ENCODE measurements at regions not wholly inside any gene's neighbourhood (a gene's known extent, or its start where the extent isn't known, plus 50 kb on each side); places are given as distances from the start of the nearest gene placed in this dataset.

- FAIRE-seq = no peak
- DNase-seq (ENCODE audit: low spot score in 2 of 2) = no peak
Measured at GRCh38 chr9:16153221-16153620, 600.4 kb downstream of the CCDC171 start.

DNA sequence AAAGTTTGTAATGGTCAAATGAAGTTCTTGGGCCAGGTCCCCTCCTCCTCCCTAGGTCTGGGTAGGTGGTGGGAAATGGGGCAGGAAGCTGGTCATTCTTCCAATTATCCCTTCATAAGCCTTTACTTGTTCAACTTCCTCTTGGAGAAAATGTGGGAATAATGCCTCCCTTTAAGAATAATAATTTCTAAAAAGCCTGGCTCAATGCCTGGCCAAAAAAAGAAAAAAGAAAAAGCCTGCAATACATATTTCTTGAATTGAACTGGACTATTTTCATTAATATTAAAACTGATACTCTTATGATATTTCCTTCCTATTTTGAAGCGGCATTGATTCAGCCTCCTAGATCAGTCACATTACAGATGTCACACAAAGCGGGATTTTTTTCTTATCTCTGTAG is 600.9 kb downstream of the CCDC171 start:
- FAIRE-seq = no peak
- no peak for DNase-seq (ENCODE audit: low spot score in 2 of 2)

DNA sequence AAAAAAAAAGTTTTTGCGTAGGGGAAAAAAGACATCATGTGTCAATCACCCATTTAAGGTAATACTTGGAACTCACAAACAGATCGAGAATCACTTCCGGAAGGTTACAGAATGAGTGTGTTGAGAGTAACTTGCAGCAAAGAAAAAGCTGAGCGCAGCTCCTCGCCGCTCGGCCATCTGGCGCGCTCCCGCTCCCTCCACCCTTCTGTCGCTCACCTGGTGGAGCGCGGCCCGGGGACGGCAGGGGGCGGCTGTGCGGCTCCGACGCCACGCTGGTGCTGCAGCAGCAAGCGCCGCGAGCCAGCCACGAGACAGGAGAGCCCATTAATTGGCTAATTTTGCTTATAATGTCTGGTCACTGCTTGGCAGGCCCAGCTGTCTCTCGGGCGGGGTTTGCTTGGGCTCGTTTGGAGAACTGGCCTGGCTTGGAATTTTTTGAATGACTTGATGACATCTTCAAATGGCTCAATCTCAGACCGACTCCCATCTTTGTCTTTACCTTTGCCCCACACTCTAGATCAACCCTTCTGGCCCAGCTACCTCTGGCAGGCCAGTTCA is 601.8 kb downstream of the CCDC171 start:
- no peak for FAIRE-seq
- peak in 1 of 2 donors; percentile 28 for DNase-seq (ENCODE audit: low spot score in 2 of 2)

DNA sequence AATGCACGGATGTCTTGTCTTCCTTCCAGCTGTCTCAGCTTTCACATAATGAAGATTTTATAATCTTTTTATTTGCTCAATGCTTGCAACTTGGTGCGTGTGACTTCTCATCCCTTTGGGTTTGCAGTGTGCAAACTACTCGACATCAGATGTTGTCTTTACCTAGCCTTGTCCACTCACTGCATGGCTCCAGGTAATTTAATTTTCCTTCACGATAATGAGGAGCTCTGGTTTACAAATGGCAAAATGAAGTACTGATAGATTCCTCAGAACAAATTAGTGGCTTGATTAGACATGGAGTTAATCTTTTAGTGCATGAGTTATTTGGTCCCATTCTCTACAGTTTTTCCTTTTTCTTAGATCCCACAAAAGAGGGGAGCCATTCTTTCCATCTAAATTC is 603.0 kb downstream of the CCDC171 start:
- DNase-seq (ENCODE audit: low spot score in 2 of 2) (no peak), FAIRE-seq (no peak)

DNA sequence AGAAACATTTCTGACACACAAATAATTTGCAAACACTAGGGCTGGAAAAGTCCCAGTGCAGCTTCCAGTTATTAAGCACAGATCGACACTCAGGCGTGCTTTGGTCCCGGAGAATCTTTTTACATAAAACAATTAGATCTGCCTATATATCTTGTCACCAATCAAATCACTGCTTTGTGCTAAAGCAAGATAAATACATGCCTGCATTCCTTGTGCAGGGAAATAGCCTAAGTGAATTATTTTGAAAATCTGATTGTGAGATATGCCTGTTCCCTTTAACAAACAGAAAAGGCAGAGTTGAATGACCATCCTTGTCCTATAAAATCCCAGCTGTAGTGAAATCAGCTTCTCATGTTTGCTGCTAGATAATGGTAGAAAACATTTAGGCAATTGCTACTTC is 604.4 kb downstream of the CCDC171 start:
- DNase-seq (ENCODE audit: low spot score in 2 of 2) = no peak
- no peak for FAIRE-seq

DNA sequence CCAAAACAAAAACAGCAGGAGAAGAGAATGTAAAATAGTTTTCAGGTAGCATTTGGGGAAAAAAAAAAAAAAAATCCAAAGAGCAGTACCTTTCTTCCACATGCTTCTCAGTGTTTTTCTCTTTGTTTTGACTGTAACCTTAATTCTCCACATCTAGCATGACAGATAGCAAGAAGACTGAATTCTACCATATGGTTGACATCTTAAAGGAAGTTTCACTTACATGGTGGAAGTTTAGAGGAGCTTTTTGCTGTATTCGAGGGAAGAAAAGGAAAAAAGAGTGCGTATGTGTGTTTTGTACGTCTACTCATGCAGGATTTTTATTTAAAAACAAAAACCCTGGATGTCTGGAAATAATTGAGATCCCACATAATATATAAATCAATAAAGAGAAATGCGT is 604.8 kb downstream of the CCDC171 start:
- FAIRE-seq (no peak), DNase-seq (ENCODE audit: low spot score in 2 of 2) (no peak)

- FAIRE-seq (no peak), DNase-seq (ENCODE audit: low spot score in 2 of 2) (no peak)
Measured at GRCh38 chr9:16158093-16158492, 605.2 kb downstream of the CCDC171 start.

DNA sequence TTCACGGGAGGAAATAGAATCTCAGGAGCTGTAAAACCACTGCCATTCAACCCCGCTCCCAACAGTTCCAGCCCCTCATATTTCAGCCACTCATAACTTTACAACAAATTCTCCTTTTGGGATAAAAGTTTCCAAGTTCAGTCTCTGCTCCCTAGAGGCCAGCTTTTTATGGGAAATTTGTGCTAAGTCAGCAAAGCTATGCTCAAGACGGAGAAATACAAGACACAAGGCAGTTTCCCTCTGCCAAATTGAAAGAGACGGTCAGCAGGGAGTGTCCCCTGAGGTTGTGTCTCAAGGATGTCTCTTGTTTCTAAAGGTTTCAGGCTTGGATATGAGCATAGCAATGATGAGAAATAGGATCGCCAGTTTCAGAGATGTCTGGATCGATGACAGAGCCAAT is 608.6 kb downstream of the CCDC171 start:
- DNase-seq (ENCODE audit: low spot score in 2 of 2) (no peak), FAIRE-seq (no peak)

DNA sequence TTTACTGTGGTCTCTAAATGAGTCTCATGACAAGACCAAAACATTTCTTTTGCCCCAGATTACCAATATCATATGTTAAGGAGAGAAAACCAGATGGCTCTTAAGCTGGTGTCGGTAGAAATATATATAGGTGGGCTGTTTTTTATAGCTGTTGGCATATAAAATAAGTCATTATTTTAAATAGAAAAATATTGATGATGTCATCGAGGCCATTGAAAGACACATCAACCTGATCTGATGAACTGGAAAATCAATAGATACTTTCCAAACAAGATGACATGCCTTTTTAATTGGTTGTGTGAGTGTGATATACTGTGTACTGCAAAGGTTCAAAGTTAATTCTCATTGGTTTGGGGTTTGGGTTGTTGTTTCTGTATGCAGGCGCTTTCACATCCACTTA is 617.3 kb downstream of the CCDC171 start:
- DNase-seq (ENCODE audit: low spot score in 2 of 2) (no peak), FAIRE-seq (no peak)

GRCh38 chr9:16171911-16172310 is 619.1 kb downstream of the CCDC171 start:
- no peak for DNase-seq (ENCODE audit: low spot score in 2 of 2)
- FAIRE-seq = no peak

GRCh38 chr9:16172796-16173195 is 620.0 kb downstream of the CCDC171 start:
- DNase-seq (ENCODE audit: low spot score in 2 of 2) = no peak

DNA sequence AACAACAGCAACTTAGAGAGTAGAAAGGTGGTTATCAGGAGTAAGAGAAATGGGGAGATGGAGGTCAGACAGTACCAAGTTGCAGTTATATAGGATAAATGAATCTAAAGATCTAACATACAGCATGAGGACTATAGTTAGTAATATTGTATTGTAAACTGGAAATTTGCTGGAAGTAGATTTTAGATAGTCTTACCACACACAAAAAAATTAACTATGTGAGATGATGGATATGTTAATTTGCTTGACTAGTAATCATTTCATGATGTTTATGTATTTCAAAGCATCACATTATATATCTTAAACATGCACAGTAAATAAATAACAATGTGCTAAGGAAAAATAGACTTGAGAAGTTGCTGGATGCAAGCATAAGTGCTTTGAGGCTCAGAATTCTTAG is 622.1 kb downstream of the CCDC171 start:
- DNase-seq (ENCODE audit: low spot score in 2 of 2) (no peak), FAIRE-seq (no peak)

More at GRCh38 chr9:16172796-16173195, 620.0 kb downstream of the CCDC171 start:
- FAIRE-seq = no peak

DNA sequence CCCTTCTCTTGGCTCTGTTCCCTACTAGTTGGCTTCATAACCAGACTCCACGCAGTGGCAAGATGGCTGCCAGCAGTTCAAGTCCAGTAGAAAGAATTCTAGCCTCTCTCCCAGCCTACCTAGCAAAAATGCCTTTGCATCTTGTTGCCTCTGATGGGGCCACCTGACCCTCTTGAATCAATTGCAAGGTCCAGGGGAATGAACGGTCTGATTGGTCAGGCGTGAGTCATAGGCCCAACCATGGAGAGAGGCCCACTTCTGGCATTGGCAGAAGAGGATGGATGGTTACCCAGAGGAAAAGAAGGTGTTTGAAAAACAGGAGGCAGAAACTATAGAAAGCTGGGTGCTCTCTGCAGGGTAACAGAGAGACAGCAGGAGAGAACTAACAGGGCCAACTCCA is 622.6 kb downstream of the CCDC171 start:
- no peak for DNase-seq (ENCODE audit: low spot score in 2 of 2)
- FAIRE-seq = no peak

DNA sequence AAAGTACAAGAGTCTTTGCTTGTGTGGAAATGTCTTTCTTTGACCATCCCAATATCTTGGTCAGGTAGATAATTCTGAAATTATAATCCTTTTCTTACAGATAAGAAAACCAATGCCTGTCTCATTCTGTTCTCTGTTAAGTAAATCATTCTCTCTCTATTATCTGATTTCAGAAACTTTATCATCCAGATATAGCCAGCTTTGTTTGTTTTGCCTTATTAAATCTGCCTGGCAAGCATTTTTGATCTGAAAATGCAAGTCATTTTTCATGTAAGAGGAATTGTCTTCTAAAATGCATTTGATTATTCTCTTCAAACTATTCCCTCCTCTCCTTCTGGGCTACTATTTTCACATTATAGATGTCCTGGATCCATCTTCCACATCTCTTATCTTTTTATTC is 625.5 kb downstream of the CCDC171 start:
- FAIRE-seq (no peak), DNase-seq (ENCODE audit: low spot score in 2 of 2) (no peak)

DNA sequence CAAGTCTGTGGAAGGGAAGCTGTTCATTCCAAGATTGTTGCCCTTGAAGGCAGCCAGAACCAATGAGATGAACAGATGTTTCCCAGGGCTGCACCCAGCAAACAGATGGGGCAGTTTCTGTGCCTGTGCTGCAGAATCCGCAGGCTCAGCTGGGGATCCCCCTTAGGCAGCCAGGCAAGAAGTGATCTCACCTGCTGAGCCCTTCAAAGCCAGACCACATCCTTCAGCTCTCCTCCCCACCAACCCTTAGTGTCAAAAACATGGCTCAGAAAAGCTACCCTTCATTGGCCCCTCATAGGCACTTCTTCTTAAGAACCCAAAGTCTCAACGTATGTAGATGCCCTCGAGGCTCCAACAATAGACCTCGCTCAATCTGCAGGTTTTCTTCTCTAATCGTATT is 626.7 kb downstream of the CCDC171 start:
- FAIRE-seq (no peak), DNase-seq (ENCODE audit: low spot score in 2 of 2) (no peak)

- no peak for FAIRE-seq
- no peak for DNase-seq (ENCODE audit: low spot score in 2 of 2)
Measured at GRCh38 chr9:16180091-16180490, 627.2 kb downstream of the CCDC171 start.

- DNase-seq (ENCODE audit: low spot score in 2 of 2) = no peak
- FAIRE-seq = no peak
Measured at GRCh38 chr9:16180546-16180945, 627.7 kb downstream of the CCDC171 start.

DNA sequence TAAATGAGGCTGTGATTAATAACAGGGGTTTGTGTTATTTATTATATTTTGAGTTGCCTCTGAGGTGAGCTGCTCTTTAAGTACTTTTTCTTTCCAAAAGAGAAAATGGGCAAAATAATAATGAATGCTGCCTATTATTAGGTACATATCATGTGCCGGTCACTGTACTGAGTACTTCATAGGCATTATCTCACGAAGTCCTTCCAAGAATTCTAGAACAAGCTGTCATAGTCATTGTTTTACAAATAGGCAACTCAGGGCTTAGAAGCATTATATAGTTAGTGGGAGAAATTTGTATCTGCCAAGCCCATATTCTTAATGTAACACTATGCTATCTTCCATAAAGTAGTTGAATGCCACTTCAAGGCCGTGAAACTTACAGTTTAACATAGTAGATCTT is 628.7 kb downstream of the CCDC171 start:
- DNase-seq (ENCODE audit: low spot score in 2 of 2) (no peak), FAIRE-seq (no peak)

GRCh38 chr9:16182784-16183183 is 629.9 kb downstream of the CCDC171 start:
- FAIRE-seq = no peak
- no peak for DNase-seq (ENCODE audit: low spot score in 2 of 2)

DNA sequence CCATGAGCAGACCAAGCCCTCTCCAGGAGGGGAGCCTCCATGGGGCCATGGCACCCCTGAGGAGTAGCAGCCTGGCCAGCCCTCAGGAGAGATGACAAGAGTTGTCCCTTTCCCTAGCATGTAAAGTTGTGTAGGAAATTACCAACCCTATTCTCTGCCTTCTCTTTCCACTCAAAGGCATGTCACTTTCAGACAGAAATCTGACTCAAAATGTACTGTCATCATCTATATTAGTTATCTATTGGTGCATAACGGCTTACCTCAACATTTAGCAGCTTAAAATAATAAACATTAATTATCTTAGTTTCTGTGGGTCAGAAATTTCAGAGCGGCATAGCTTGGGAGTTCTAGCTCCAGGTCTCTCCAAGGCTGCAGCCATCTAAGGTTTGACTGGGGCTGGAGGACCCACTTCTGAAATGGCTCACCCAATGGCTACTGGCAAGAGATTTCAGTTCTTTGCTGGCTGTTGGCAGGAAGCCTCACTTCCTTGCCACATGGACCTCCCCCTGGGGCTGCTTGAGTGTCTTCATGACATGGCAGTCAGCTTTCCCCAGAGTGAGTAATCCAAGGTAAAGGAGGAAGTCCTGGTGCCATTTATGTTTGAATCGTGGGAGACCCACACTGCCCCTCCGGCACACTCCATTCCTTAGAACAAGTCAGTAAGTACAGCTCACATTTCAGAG is 632.3 kb downstream of the CCDC171 start:
- DNase-seq (ENCODE audit: low spot score in 2 of 2) (no peak), FAIRE-seq (no peak)

GRCh38 chr9:16191191-16191590 is 638.3 kb downstream of the CCDC171 start:
- no peak for DNase-seq (ENCODE audit: low spot score in 2 of 2)
- FAIRE-seq = no peak

GRCh38 chr9:16191691-16192402 is 639.0 kb downstream of the CCDC171 start:
- no peak for FAIRE-seq

More at GRCh38 chr9:16191691-16192402, 639.0 kb downstream of the CCDC171 start:
- DNase-seq (ENCODE audit: low spot score in 2 of 2) = peak; percentile 10 to 56

All from frontal cortex (tissue), 3 donors.